HG03064 (cell line): ENCODE measurements at regions not wholly inside any gene's neighbourhood (a gene's known extent, or its start where the extent isn't known, plus 50 kb on each side); places are given as distances from the start of the nearest gene placed in this dataset.
"Not testable (repeated sequence)": the region's sequence is repeated elsewhere in the genome, so short reads cannot be mapped to it uniquely, and the experiment has no call there.

Experiments
- ATAC-seq: cut with Tn5 transposase; IDR thresholded peaks from one replicate; pipeline ENCODE4 v1.9.1; 2021; ENCODE audit warnings: low read depth; ENCODE audit not compliant: unreplicated experiment

DNA sequence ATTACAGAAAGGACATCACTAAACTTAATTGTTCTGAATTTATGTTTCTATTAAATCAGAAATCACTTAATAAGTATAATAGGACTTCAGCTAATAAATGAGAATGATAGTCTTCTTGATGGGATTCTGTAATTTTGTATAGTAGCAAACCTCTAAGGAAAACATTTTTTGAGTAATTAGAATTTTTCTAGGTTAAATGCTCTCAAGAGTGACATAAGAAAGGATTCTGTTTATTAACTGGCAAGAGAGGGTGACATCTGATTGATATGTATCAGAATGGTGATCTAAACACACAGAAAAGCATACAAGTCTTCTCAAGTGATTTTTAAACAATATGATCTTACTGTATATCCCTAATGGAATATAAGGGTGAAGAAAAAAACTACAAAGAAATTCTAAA is 1597.7 kb upstream of the PRR20A start:
- ATAC-seq, result no peak

DNA sequence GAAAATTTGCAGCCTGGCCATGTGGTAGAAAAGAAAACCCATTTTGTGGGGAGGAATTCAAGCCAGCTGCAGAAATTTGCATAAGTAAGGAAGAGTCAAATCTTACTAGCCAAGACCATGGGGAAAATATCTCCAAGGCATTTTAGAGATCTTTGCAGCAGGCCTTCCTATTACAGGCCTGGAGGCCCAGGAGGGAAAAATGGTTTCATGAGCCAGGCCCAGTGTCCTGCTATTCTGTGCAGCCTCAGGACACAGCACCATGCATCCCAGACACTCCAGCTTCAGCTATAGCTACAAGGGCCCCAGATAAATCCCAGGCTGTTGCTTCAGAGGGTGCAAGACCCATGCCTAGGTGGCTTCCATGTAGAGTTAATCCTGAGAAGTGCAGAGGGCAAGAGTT is 1590.1 kb upstream of the PRR20A start:
- no peak for ATAC-seq

DNA sequence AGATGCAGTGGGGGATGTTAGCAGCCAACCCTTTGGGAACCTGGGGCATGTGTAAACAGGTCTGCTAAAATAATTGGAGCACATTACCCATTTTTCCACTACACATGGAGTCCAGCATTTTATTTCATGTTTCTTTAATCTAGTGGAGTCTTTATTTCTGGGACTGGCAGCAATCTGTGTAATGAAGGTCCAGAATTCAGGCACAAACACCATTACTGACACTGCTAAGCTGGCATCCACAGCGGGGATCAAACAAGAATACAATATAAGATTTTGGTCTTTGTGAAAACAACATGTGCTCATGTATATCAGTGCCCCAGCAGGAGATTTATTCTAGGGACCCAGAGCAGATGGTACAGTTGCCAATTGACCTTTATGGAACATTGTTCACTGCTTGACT is 1587.0 kb upstream of the PRR20A start:
- no peak for ATAC-seq

DNA sequence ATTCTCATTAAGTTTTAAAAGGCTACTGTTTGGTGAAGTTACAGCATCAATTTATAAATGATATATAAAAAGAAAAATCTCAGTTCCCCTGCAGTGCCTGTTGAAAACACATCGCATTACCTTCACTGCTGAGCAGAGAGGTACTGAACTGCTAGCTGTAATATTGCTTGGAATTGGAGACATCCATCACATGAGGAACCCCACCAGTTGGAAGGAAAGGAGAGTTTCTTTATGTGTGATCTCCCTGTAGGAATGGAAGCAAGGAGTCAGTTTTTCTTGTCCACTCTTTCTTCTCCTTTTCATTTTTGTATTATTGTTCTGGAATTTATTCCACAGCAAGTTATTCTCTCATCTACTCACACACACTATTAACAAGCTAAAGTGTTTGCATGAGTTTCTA is 1586.0 kb upstream of the PRR20A start:
- no peak for ATAC-seq

DNA sequence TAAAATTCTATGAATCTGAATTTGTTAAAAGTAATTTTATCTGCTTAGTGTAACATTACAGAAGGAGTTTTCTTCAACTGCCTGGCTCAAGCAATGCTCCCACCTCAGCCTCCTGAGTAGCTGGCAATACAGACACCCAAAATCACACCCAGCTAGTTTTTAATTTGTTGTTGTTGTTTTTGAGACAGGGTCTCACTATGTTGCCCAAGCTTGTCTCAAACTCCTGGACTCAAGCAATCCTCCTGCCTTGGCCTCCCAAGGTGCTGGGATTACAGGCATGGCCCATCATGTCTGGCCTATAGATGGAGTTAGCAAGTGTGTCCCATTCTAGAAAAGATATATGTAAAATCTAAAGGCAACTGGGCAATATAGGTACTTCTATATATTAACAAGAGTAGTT is 1580.4 kb upstream of the PRR20A start:
- no peak for ATAC-seq

DNA sequence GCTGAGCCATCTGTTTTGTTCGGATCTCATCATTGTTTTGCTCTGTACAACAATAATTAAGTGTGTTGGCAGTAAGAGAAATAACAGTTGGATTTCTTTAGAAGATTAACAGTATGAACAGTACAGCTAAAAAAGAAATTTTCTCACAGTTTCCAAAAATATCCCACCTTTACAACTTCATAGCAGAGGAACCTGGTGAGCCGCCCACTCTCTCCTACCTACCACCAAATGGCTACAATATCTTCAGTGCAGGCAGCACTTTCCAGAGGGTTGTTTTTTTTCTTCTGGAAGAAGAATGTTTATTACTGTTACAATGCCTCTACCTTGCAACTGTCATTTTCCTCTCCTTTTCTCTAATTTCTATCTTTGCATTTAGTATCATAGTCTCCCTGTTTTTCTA is 1577.5 kb upstream of the PRR20A start:
- no peak for ATAC-seq

DNA sequence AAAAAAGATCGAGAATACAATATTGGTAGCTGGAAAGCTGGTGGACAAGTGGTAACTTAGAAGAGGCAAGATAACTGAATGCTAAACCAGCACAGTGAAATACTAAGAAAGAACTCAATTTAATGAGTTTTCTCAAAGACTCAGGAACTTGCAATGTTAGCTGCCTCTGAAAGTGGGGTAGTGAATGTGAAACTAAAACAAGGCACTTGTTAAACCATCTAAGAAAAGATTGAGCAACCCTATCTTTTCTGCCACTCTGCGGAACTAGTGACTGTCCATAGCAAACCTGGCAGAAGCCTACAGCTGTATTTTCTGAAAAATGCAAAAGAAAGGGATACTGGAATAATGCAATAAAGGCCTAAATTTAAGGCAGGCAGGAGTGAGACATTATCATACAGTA is 1574.4 kb upstream of the PRR20A start:
- ATAC-seq, result no peak

DNA sequence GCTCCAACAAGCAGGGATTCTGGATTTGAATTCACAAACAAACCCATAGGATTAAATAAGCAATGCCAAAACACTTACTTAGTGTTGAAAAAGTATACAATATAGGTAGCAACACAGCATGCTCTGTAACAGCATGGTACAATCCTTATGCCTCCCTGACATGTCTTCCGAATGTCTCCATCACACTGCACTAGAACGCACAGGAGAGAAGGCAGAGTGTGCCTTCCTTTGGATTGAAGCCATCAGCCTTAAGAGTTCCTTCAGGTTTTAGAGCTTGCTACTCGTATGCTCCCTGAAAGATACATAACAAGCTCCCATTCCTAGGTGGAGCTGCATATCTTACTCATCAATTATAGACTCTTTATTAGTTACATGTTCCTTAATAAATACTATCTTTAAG is 1573.9 kb upstream of the PRR20A start:
- no peak for ATAC-seq

DNA sequence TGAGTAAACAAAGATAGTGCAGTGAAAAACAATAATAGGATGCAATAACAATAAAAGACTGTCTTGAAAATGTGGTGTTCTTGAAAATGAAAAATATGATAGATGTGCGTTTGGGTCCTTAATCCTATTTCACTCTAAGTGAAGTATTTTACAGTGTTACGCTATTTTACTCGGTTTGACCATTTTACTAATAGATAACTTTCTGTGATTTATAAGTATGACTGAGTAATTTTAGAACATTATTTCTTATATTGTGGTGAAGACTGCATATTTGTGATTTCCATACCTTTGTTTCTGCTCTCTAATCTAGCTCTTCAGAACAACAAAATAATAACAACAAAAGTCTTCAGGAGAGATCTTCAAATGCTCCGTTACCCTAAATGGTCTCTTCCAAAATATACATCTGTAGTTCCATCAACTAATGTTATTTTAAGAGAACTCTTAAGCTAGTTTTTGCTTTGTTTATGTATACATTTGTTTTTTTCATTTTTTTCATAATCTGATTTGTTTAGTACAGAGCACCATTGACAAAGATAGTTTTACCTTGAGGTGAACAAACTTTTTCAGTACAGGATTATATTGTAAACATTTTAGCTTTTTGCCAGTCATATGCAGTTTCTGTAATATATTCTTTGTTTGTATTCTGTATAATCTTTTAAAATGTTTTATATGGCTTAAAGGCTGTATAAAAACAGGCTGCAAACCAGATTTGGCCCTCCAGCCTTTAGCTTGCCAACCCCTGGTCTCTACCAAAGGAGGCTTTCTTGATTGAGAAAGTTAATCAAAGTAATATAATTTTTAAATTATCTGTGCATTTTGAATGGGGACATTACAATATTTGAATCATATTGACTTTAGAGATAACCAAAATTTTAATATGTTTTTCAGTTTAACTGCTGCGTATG is 1572.7 kb upstream of the PRR20A start:
- no peak for ATAC-seq

DNA sequence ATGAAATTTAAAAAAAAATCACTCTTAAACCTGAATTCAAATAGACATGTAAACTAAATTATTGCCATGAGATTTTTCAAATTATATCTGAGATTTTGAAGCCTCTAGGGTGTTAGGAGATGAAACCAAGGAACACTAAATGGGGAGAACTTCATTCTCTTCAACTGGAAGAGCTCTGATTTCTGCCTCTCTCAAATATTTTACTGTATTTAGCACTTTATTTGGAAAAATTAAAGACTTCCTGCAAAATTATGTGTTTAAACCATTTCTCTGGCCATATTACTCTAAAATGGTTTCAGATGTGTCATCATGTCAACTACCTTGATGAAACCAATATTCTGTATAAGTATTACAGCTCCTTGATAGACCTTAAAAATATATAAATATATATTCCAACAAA is 1571.6 kb upstream of the PRR20A start:
- ATAC-seq, result no peak

DNA sequence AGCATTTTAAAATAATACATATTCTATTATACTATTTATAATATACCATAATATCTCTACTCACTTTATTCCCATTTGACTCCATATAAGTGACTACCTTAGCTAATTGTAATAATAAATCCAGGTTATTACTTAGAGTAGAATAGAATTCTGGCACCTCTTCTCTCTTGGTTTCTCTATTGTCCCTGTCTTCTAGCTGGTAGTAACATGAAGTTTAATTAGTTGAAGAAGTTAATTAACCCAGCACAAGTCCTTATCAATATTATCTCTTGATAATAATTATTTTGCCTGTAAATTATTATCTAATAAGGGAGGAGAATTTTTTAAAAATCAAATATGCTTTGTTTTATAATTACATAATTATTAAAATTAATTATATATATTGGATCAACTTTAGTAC is 1571.2 kb upstream of the PRR20A start:
- no peak for ATAC-seq

DNA sequence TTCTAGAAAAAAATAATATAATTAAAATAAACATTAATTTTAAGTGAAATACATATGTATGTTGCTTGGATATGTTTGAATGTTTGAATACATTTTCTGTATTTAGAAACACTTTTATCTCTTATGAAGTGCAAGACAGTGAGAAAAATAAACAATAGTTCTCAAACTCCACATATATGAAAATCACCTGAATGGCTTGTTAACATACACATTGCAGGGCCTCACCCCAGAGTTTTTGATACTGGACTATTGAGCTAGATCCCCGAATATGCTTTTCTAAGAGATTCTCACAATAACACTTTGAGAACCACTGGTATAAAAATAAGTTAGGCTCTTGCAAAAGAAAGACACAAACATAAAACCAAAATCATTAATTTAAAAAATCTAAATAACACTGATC is 1570.3 kb upstream of the PRR20A start:
- ATAC-seq, result no peak

DNA sequence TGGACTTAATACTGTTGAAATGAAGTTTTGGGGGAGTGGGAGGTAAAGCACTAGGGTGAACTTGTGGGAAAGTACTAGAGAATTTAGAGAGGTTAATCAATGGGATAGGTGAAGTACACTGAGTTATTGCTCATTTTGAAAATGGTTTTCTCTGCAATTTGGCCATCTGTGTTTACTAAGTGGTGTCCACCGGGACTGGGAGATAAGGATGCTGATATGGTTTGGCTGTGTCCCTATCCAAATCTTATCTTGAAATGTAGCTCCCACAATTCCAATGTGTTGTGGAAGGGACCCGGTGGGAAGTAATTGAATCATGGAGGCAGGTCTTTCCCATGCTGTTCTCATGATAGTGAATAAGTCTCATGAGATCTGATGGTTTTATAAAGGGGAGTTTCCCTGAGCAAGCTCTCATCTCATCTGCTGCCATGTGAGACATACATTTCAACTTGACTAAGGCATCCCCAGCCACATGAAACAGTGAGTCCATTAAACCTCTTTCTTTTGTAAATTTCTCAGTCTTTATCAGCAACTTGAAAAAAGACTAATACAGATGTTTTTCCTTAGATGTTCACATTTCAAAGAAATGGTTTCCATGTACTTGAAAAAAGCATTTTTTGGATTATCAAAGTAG is 1569.4 kb upstream of the PRR20A start:
- no peak for ATAC-seq

DNA sequence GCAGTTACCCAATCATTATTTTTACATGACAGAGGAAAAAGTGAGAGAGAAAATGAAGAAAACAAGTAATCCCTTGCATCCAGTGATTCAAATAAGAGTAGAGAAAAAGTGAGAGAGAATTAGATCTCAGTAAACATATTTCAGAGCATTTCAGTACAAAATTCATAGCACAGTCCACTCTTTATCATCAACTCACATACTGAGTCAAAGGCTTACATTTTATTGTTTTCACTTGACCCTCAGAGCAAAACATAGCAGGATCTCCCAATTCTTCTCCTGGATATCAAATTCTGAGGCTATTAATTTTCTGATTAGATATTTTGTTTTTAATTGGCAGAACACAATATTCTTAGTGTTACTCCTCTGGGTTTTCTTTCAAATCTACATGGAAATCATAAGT is 1568.3 kb upstream of the PRR20A start:
- ATAC-seq, result no peak

DNA sequence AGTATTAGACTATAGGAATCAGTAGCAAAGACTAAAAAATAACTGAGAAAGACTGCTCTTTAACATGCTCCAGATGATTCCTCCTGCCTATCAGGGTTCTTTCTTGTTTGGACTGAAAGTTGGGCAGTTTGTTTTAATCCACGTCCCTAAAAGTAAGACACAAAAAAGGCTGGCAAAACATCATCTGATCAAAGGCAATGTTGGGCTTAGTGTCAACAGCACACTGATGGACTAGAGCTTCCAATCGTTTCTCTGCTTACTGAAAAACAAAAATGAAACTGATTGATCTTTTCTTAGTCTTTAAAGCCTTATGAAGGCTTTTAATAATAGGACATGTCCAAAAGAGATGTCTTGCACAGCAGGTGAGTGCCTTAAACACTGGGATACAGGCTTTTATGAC is 1567.9 kb upstream of the PRR20A start:
- no peak for ATAC-seq

DNA sequence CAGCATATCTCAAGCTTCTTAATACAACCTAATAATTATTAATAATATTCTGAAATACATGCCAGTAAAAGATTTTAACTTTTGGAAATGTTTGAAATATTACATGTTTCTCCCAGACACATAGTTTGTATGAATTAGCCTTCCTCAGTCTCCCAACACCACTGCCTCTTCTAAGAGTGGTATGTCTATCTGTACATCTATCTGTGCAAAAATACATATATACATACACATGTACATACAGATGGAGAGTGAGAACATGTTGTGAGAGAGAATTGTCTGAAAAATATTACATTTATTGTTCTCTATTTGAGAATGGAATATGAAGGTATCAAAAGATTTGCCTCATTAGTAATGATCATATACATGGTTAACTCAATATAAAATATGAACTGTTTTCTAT is 1567.2 kb upstream of the PRR20A start:
- no peak for ATAC-seq

DNA sequence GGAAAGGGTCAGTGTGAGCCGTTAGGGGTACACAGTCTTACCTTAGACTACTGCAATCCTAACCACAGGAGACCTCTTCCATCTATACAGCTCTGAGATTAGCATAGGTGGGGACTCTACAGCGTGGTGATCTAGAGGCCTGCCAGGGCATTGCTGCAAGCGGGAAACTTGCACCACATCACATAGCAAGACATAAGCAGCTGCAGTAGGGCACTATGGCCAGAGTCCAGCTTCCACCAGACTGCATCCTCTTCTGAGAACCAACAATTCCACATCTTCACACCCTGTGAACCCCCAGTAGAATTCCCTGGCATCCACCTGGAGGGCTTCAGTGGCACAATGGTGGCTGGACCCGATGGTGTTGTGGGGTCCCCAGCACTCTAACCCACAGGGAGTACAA is 1564.3 kb upstream of the PRR20A start:
- ATAC-seq, result no peak

DNA sequence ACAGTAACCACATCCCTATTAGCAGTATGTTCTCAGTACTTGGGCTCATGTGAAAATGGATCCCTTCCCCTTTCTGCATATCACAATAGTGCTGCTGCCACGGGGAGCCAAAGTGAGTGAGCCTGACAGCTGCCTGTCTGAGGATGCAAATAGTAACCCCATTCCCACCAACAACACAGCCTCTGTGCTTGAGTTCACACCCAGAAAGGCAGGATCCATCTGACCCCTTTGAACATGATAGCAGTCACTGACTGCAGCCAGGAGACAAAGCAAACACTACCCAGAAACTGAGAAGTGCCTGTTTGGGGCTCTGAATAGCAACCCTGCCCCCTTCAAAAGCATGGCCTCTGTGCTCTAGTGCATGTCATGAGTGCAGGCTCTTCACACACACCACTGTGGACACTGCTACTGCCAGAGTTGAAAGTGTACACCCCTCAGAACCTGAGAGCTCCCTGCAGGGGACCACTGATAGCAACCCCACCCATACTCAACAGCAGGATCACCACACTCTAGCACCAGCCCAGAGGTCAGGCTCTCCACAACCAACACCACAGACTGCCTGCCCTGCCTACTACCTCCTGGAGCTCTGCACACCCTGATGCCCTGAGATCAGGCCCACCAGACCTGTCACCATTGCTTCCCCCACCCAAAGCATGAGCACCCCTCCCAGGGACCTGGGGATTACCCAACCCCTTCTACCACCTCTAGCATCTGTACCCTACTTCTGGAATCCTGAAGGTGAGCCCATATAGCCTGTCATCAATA is 1563.5 kb upstream of the PRR20A start:
- no peak for ATAC-seq

DNA sequence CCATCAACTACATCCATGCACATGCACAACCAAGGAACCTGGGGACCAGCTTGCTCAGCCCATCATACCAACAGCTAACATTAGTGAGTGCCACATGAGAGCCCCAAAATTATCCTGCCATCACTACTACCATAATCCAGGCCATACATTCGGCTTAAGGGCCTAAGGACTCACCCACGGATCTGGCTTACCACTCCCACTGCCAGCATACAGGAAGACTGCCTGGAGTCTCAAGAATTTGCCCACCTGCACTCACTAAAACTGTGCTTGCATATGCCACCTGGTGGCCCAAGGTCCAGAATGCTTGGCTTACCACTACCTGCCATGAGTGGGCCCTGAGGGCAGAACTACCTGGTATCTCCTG is 1562.9 kb upstream of the PRR20A start:
- ATAC-seq, result no peak

DNA sequence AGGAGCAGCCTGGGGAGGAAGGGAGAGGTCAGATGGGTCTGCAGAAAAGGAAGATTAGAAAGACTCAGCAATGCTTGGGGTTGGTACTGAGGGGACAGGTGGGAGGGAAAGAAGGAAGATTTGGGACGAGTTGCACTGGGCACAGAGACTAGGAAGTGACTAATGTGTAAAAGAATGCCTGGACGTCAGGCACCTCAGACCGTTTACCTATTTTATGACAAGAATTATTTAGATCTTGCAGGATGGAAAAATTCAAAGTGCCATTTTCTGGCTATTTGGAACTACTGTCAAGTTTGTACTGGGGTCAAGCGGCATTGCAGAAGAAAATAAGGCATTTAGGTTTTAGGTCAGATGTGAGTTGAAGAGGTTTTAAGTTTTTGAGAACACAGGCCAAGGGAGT is 1558.4 kb upstream of the PRR20A start:
- ATAC-seq, result not testable (repeated sequence)

DNA sequence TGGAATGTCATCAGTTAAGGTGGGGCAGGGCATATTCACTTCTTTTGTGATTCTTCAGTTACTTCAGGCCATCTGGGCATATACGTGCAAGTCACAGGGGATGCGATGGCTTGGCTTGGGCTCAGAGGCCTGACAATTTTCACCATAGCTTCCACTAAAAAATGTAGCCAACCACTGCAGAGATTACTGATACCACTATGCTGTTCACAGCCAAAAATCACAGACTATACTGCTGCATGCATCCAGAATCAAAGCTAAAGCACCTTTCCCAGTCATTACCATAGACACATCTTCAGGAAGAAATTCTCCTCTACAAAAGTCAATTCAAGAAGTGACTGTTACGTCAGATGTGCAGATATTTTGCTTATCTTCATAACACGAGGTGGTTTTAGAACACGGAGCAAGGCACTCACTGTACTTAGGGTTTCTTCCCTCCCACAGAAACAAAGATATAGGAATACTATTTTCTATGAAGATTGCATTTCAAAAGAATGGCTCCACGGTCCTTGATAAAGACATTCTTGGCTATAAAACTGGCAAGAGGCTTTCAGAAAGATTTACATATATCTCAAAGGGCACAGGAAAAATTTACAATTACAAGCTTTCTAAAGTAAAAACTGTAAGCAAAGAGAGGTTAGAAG is 1556.6 kb upstream of the PRR20A start:
- no peak for ATAC-seq
